ENCODE measurements at regions not wholly inside any gene's neighbourhood (a gene's known extent, or its start where the extent isn't known, plus 50 kb on each side); places are given as distances from the start of the nearest gene placed in this dataset.
"Not testable (repeated sequence)": the region's sequence is repeated elsewhere in the genome, so short reads cannot be mapped to it uniquely, and the experiment has no call there.

DNA sequence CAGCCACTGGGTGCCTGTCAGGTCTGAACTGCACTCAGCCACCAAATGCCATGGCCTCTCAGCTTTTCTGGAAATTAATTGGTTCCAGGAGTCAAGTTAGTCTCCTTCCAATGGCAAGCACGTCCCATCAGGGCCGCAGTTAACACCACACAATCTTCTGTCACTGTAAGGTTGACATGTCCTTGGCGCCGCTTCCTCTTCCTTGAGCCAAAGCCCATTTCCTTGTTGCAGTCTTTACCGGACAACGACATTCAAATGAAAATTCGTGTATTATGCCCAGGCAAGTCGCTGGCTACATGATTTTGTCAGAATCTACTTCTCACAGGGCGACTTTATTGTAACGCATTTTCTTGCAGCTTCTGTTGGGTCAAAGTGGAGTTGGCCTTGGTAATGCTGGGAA is 430.6 kb upstream of the KAZN start:
- Histone ChIP-seq H3K79me2 (ENCODE audit: control insufficient read depth, insufficient read depth, low read length) (no peaks in the 10 kb centered on the region), H3K4me1 (ENCODE audit: control insufficient read depth, extremely low read depth, insufficient read depth, low read length) (no peaks in the 10 kb centered on the region), H2AFZ (ENCODE audit: control insufficient read depth, low read length) (no peak overlapping the region), H3K27me3 (ENCODE audit: control insufficient read depth, extremely low read depth, insufficient read depth, low read length) (peaks cover 3% of the 10 kb centered on the region), H3K36me3 (ENCODE audit: control insufficient read depth in 2 of 2, extremely low read depth in 1 of 2, insufficient read depth in 2 of 2, low read length in 2 of 2) (no peaks in the 10 kb centered on the region), H3K27ac (ENCODE audit: control insufficient read depth, insufficient read depth, low read length) (no peak overlapping the region), H3K4me3 (ENCODE audit: control insufficient read depth in 2 of 3, extremely low read depth in 1 of 3, insufficient read depth in 2 of 3, low read depth in 1 of 3, low read length in 3 of 3) (no peak overlapping the region), H3K9me3 (ENCODE audit: control insufficient read depth, low read depth, low read length) (no peaks in the 10 kb centered on the region), H3K4me2 (ENCODE audit: control insufficient read depth, extremely low read depth, insufficient read depth, low read depth, low read length) (no peak overlapping the region), H3K9me1 (ENCODE audit: control insufficient read depth, extremely low read depth, insufficient read depth, low read length) (no peaks in the 10 kb centered on the region), H4K20me1 (ENCODE audit: control insufficient read depth, extremely low read depth, insufficient read depth, low read length) (no peaks in the 10 kb centered on the region), H3K9ac (ENCODE audit: control insufficient read depth, extremely low read depth, insufficient read depth, low read length) (no peak overlapping the region)
- no peak for TF ChIP-seq EZH2 (IDR thresholded peaks at IDR 0.05; ENCODE audit: low read length)
- DNase-seq (ENCODE audit: low read depth, low spot score) (no peak), FAIRE-seq (no peak)
- dilution Hi-C loops (cut with MboI; ENCODE audit: extremely low pct_ligation_motif_present, low sequenced_read_pairs), result no loop called here

DNA sequence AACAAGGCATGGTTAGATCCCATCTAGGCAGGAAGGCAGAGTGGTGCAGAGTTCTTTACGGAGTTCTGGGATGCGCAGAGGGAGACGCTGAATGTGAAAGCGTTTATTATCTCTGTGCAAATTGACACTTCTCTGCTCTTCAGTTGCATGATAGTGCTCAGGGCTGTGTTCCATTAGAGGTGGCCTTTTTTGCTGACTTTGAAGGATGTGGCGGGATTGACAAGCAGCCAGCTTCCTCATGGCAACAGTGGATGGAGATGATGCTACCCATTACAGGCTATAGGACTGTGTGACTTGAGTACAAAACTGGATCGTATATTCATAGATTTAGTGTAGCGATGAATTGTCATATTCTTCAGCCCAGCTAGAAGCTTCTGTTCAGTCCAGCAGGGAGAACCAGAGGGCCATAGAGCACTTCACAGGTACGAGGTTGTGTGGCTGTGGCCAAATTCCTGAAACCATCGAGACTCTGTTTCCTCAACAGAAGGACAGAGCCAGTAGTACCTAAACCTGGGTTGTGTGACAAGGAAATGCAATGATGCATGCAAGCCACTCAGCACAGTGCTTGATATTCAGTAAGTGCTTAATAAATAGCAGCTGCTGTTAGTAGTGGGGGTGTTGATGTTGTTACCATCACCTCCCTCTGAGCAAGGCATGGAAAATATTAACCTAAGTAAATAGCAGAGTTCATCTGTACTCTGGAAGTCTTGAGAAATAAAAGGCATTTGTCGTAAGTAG is 430.0 kb upstream of the KAZN start:
- Histone ChIP-seq H3K9me1 (ENCODE audit: control insufficient read depth, extremely low read depth, insufficient read depth, low read length) (no peaks in the 10 kb centered on the region), H3K4me1 (ENCODE audit: control insufficient read depth, extremely low read depth, insufficient read depth, low read length) (no peaks in the 10 kb centered on the region), H3K27ac (ENCODE audit: control insufficient read depth, insufficient read depth, low read length) (no peak overlapping the region), H3K36me3 (ENCODE audit: control insufficient read depth in 2 of 2, extremely low read depth in 1 of 2, insufficient read depth in 2 of 2, low read length in 2 of 2) (no peaks in the 10 kb centered on the region), H3K27me3 (ENCODE audit: control insufficient read depth, extremely low read depth, insufficient read depth, low read length) (peaks cover 3% of the 10 kb centered on the region), H3K9me3 (ENCODE audit: control insufficient read depth, low read depth, low read length) (no peaks in the 10 kb centered on the region), H4K20me1 (ENCODE audit: control insufficient read depth, extremely low read depth, insufficient read depth, low read length) (no peaks in the 10 kb centered on the region), H2AFZ (ENCODE audit: control insufficient read depth, low read length) (no peak overlapping the region), H3K9ac (ENCODE audit: control insufficient read depth, extremely low read depth, insufficient read depth, low read length) (no peak overlapping the region), H3K4me3 (ENCODE audit: control insufficient read depth in 2 of 3, extremely low read depth in 1 of 3, insufficient read depth in 2 of 3, low read depth in 1 of 3, low read length in 3 of 3) (no peak overlapping the region), H3K79me2 (ENCODE audit: control insufficient read depth, insufficient read depth, low read length) (no peaks in the 10 kb centered on the region), H3K4me2 (ENCODE audit: control insufficient read depth, extremely low read depth, insufficient read depth, low read depth, low read length) (no peak overlapping the region)
- dilution Hi-C loops (cut with MboI; ENCODE audit: extremely low pct_ligation_motif_present, low sequenced_read_pairs), result no loop called here
- FAIRE-seq, result no peak
- TF ChIP-seq, protein P1, sequence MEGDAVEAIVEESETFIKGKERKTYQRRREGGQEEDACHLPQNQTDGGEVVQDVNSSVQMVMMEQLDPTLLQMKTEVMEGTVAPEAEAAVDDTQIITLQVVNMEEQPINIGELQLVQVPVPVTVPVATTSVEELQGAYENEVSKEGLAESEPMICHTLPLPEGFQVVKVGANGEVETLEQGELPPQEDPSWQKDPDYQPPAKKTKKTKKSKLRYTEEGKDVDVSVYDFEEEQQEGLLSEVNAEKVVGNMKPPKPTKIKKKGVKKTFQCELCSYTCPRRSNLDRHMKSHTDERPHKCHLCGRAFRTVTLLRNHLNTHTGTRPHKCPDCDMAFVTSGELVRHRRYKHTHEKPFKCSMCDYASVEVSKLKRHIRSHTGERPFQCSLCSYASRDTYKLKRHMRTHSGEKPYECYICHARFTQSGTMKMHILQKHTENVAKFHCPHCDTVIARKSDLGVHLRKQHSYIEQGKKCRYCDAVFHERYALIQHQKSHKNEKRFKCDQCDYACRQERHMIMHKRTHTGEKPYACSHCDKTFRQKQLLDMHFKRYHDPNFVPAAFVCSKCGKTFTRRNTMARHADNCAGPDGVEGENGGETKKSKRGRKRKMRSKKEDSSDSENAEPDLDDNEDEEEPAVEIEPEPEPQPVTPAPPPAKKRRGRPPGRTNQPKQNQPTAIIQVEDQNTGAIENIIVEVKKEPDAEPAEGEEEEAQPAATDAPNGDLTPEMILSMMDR (optimal IDR thresholded peaks at IDR 0.05 in 1 of 3, IDR thresholded peaks at IDR 0.05 in 1 of 3, conservative IDR thresholded peaks at IDR 0.05 in 1 of 3; ENCODE audit: extremely low read depth in 1 of 3, insufficient read depth in 2 of 3, low read length in 3 of 3), result no peak
- no peak for TF ChIP-seq EZH2 (IDR thresholded peaks at IDR 0.05; ENCODE audit: low read length)
- DNase-seq (ENCODE audit: low read depth, low spot score), result no peak

DNA sequence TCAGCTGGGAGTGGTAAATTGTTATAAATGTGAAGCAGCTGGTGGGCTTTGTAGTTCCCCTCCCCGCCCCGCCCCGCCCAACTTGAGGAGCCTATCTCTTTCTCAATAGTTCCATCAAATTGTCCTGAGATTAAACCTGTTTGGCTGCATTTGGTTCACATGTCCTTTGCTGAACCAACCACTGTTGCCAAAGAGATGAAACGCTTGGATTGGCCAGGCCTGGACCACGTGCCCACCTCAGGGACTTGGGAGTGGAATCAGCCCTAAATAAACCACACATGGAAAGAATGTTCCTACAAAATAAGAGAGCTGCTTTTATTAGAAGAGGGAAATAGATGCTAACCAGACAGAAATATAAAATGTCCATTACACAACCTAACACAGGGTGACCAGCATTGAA is 424.9 kb upstream of the KAZN start:
- Histone ChIP-seq H3K4me2 (ENCODE audit: control insufficient read depth, extremely low read depth, insufficient read depth, low read depth, low read length) (no peak overlapping the region), H3K36me3 (ENCODE audit: control insufficient read depth in 2 of 2, extremely low read depth in 1 of 2, insufficient read depth in 2 of 2, low read length in 2 of 2) (no peaks in the 10 kb centered on the region), H4K20me1 (ENCODE audit: control insufficient read depth, extremely low read depth, insufficient read depth, low read length) (no peaks in the 10 kb centered on the region), H3K27ac (ENCODE audit: control insufficient read depth, insufficient read depth, low read length) (no peak overlapping the region), H3K4me1 (ENCODE audit: control insufficient read depth, extremely low read depth, insufficient read depth, low read length) (no peaks in the 10 kb centered on the region), H3K79me2 (ENCODE audit: control insufficient read depth, insufficient read depth, low read length) (no peaks in the 10 kb centered on the region), H3K9ac (ENCODE audit: control insufficient read depth, extremely low read depth, insufficient read depth, low read length) (no peak overlapping the region), H3K9me3 (ENCODE audit: control insufficient read depth, low read depth, low read length) (no peaks in the 10 kb centered on the region), H3K4me3 (ENCODE audit: control insufficient read depth in 2 of 3, extremely low read depth in 1 of 3, insufficient read depth in 2 of 3, low read depth in 1 of 3, low read length in 3 of 3) (no peak overlapping the region), H3K9me1 (ENCODE audit: control insufficient read depth, extremely low read depth, insufficient read depth, low read length) (no peaks in the 10 kb centered on the region), H3K27me3 (ENCODE audit: control insufficient read depth, extremely low read depth, insufficient read depth, low read length) (peaks cover 3% of the 10 kb centered on the region), H2AFZ (ENCODE audit: control insufficient read depth, low read length) (no peak overlapping the region)
- TF ChIP-seq, protein P1 (optimal IDR thresholded peaks at IDR 0.05 in 1 of 3, IDR thresholded peaks at IDR 0.05 in 1 of 3, conservative IDR thresholded peaks at IDR 0.05 in 1 of 3; ENCODE audit: extremely low read depth in 1 of 3, insufficient read depth in 2 of 3, low read length in 3 of 3), result no peak
- TF ChIP-seq EZH2 (IDR thresholded peaks at IDR 0.05; ENCODE audit: low read length), result no peak
- FAIRE-seq (no peak), DNase-seq (ENCODE audit: low read depth, low spot score) (no peak)
- dilution Hi-C loops (cut with MboI; ENCODE audit: extremely low pct_ligation_motif_present, low sequenced_read_pairs), result no loop called here

DNA sequence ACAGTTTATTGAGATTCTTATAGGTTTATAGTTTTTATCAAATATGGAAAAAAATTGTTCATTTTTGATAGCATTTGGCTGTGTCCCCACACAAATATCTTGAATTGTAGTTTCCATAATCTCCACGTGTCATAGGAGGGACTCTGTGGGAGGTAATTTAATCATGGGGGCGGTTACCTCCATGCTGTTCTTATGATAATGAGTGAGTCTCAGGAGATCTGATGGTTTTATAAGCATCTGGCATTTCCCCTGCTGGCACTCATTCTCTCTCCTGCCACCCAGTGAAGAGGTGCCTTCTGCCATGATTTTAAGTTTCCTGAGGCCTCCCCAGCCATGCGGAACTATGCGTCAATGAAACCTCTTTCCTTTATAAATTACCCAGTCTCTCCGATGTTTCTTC is 420.6 kb upstream of the KAZN start:
- H3K4me3 ChIP-seq (ENCODE audit: control insufficient read depth in 2 of 3, extremely low read depth in 1 of 3, insufficient read depth in 2 of 3, low read depth in 1 of 3, low read length in 3 of 3); H3K9ac ChIP-seq (ENCODE audit: control insufficient read depth, extremely low read depth, insufficient read depth, low read length); H3K4me2 ChIP-seq (ENCODE audit: control insufficient read depth, extremely low read depth, insufficient read depth, low read depth, low read length); H3K27me3 ChIP-seq (ENCODE audit: control insufficient read depth, extremely low read depth, insufficient read depth, low read length); H2AFZ ChIP-seq (ENCODE audit: control insufficient read depth, low read length); H3K27ac ChIP-seq (ENCODE audit: control insufficient read depth, insufficient read depth, low read length); DNase-seq (ENCODE audit: low read depth, low spot score); dilution Hi-C loops (cut with MboI; ENCODE audit: extremely low pct_ligation_motif_present, low sequenced_read_pairs); H4K20me1 ChIP-seq (ENCODE audit: control insufficient read depth, extremely low read depth, insufficient read depth, low read length); H3K36me3 ChIP-seq (ENCODE audit: control insufficient read depth in 2 of 2, extremely low read depth in 1 of 2, insufficient read depth in 2 of 2, low read length in 2 of 2); H3K79me2 ChIP-seq (ENCODE audit: control insufficient read depth, insufficient read depth, low read length); H3K9me3 ChIP-seq (ENCODE audit: control insufficient read depth, low read depth, low read length); H3K9me1 ChIP-seq (ENCODE audit: control insufficient read depth, extremely low read depth, insufficient read depth, low read length); FAIRE-seq: not testable (repeated sequence)
- H3K4me1 ChIP-seq (ENCODE audit: control insufficient read depth, extremely low read depth, insufficient read depth, low read length), result peaks cover 15% of the 10 kb centered on the region
